ENCODE measurements at regions not wholly inside any gene's neighbourhood (a gene's known extent, or its start where the extent isn't known, plus 50 kb on each side); places are given as distances from the start of the nearest gene placed in this dataset.

- no peak for DNase-seq (ENCODE audit: low spot score)
These were observed 366.4 kb downstream of the ETNK1 start for GRCh38 chr12:22991250-22991844.

- DNase-seq (ENCODE audit: low spot score): no peak
These were observed 368.8 kb downstream of the ETNK1 start for GRCh38 chr12:22993609-22994315.

DNA sequence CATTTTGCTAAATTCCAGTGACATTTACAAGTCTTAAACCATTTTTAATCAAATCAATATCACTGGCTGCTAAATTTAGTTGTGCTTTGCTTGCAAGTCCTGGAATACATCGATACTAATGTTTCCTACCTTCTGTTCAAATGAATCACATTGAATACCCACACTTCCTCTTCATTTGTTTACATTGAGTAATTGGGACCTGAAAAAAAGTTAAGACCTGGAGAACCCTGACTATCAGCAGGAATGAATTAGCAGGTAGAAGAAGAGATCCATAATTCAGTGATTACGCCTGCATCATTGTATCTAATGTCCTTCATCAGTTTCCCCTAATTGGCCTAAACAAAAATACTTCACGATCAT lies 369.3 kb downstream of the ETNK1 start:
- DNase-seq (ENCODE audit: low spot score): no peak

DNA sequence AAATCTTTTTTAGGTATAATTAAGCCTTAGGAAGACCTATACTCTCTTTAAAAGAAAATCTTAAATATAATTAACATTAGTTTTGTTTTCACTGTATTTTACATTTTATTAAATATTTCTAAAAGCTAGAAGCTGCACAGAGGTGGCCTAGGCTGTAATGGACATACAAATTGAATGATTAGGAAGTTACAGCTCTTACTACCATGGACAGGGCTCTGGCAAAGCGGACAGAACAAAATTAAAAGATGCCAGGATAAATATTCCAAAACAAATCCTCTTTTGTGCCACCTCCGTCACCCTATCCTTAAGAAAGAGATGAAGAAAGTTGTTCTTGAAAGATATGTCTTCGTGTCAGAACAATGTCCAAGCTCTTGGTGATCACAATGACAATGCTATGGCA lies 376.5 kb downstream of the ETNK1 start:
- no peak for DNase-seq (ENCODE audit: low spot score)

DNA sequence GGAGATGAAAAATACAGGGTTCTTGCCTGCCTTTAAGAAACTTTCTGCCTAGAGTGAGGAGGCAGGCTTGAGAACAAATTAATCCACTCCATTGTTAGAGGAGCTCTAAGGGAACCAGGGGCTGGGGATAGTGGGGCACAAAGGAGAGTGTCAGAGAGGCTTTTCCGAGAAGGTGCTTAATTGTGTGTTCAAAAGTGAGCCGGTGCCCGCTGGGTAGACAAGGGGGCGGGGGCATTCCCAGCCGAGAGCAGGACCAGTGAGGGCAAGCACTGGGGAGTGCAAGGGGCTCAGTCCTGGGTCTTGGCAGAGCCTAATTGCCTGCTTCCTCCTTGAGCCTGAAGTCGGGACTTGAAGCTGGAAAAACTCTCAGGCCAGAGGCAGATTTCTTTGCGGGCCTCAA lies 377.4 kb downstream of the ETNK1 start:
- no peak for DNase-seq (ENCODE audit: low spot score)

DNA sequence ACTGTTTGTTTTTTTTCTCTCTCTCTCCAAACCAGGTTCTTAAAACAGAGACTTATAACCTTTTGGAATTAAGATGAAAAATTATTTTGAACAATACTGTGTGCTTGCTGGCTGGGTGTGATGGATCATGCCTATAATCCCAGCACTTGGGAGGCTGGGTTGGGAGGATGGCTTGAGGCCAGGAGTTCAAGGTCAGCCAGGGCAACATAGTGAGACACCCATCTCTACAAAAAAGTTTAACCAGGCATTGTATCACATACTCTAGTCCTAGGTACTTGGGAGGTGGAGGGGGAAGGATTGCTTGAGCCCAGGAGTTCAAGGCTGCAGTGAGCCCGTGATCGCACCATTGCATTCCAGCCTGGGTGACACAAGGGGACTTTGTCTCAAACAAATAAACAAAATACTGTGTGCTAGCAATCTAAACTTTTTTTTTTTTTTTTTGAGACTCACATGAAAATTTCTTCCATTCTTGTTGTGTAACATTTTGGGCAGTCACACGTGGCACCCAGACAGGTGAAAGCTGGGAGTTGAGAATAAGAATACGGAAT lies 379.6 kb downstream of the ETNK1 start:
- no peak for DNase-seq (ENCODE audit: low spot score)

DNA sequence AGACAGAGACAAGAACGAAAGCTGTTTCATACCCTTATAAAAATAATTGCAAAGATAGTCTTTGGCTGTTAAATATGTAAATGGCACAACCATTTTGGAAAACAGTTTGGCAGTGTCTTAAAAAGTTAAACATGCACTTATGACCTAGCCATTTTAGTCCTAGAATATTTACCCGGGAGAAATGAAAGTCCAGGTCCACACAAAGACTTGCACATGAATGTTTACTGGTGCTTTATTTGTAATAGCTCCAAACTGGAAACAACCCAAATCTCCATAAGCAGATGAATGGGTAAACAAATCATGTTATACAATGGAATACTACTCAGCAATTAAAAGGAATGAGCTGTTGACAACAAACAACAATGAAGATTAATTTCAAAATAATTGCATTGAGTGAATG lies 380.4 kb downstream of the ETNK1 start:
- DNase-seq (ENCODE audit: low spot score): no peak

GRCh38 chr12:23006413-23006812 lies 381.4 kb downstream of the ETNK1 start:
- no peak for DNase-seq (ENCODE audit: low spot score)

GRCh38 chr12:23008623-23009022 lies 383.7 kb downstream of the ETNK1 start:
- DNase-seq (ENCODE audit: low spot score): no peak

GRCh38 chr12:23014749-23015148 lies 389.8 kb downstream of the ETNK1 start:
- no peak for DNase-seq (ENCODE audit: low spot score)

DNA sequence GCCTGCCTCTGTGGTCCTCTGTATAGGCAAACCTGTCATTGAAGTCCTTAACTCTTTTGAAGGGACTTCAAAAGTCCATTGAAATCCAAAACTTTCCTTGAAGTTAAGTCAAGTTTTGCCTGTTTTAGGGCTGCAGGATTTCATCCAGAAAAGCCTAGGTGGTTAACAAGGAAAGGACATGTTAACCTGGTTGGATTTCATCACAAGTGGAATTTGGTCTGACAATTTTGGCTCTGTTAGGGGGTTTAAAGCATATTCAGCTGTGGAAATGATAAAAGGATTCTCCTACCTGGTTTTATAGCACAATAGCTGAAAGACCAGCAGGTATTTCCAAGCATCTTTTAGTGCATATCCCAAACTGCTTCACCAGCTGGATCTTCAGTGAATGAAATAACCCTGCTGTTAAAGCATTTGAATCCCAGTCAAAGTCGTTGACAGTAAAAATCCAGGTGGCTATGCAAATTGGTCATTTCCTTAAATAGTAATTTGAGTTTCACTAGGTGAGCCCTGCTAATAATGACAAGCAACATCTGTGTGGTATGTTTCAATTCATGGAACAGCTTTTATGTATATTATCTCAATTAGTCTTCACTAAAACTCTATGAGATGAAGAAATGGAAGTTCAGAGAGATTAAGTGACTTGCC lies 400.5 kb downstream of the ETNK1 start:
- no peak for DNase-seq (ENCODE audit: low spot score)

DNA sequence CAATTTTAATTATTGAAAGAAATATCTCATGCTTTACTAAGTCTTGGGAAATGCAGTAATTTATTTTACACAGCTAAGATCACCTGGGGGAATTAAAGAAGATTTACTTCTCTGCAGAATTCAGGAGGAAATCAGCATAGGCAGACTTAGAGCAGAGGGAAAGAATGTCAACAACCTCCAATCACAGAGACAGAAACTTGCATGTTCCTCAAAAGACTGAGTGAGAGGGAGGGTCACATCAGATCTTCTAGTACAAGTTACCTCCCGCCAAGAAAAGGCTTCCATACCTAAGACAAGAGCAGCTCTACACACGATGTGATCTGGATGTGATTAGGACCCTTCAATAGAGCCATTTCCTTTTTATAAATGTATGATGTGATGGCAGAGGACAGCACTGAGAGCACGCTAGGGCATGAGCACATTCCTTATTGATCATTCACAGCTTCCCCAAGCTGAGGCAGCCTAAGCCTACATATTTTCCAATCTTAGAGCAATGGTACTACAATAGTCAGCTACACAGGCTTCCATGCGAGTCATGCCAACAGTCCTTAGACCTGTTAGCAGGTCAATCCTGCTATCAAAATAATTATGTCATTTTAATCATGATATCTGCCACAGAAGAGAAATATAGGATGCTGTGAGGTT lies 403.3 kb downstream of the ETNK1 start:
- DNase-seq (ENCODE audit: low spot score): no peak

GRCh38 chr12:23029185-23029584 lies 404.2 kb downstream of the ETNK1 start:
- DNase-seq (ENCODE audit: low spot score): no peak

GRCh38 chr12:23039834-23040233 lies 414.9 kb downstream of the ETNK1 start:
- no peak for DNase-seq (ENCODE audit: low spot score)

- no peak for DNase-seq (ENCODE audit: low spot score)
These were observed 416.8 kb downstream of the ETNK1 start for GRCh38 chr12:23041774-23042173.

GRCh38 chr12:23043646-23044045 lies 418.7 kb downstream of the ETNK1 start:
- DNase-seq (ENCODE audit: low spot score): no peak

DNA sequence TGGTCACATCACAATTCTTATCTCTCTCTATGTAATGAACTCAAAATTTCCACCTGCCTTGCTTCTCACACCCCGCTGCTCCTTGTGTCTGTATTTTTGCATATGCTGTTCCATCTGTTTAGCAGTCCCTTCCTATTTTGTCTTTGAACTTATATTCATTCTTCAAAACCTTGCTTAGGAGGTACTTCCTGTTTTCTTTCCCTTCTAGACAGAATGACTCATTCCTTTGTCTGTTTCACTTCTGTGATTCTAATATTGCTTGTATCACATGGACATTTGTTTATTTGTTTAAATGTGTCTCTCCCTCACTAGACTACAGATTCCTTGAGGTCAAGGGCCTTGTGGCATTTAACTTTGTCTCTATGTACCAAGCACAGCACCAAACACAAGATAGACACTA lies 424.2 kb downstream of the ETNK1 start:
- DNase-seq (ENCODE audit: low spot score): no peak

DNA sequence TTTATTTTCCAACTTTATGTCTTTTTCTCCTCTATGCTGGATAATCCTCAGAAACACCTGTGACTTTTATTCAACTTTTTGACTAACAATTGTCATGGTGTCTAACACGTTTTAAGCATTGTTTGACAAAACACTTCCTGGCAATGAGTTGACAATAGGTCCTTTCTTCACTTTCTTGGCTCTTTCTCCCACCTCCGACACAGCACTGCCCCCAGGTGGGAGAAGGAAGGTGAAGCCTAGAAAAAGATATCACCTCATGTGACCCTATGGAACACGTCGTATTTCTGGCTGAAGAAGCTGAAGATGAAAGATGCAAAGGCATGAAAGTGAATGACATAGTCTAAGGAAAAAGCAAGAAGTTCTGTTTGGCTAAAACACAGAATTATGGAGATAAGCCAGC lies 430.0 kb downstream of the ETNK1 start:
- DNase-seq (ENCODE audit: low spot score): no peak

- DNase-seq (ENCODE audit: low spot score): no peak
These were observed 432.6 kb downstream of the ETNK1 start for GRCh38 chr12:23057571-23057970.

- no peak for DNase-seq (ENCODE audit: low spot score)
These were observed 435.2 kb downstream of the ETNK1 start for GRCh38 chr12:23060161-23060560.

DNA sequence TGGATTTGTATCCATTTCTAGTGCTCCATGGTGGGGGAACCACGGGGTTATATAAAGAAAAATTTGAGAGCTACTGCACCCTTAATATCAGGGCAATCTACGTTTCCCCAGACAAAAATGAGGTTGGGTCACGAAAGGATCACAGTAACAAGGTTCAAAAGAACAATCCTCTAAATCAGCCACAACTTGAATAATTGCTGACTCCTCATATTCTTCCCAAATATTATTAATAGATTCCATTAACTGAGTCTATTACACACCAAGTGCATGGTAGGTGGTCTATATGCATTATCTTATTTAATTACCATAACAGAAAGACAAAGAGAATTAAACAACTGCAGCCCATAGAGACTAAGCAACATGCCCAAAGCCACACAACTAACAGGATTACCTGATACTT lies 438.2 kb downstream of the ETNK1 start:
- no peak for DNase-seq (ENCODE audit: low spot score)

GRCh38 chr12:23066095-23066494 lies 441.1 kb downstream of the ETNK1 start:
- no peak for DNase-seq (ENCODE audit: low spot score)

DNA sequence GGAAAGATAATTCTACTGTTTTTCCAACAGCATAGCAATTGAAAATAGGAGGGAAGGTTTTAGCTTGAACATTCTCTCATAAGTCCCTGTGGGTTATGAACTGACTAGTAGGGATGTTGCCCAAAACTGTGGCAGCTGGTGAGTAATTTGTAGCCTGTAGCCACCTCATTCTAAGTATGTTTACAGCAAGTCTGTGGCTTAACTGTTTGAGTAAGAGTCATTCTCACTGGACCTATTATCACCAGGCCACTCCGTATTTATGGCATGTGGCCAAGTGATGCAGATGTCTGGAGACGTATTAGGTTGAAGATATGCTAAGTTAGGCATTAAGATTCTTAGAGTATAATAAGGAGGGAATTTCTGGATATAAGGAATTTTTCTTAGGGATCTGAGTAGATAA lies 458.3 kb downstream of the ETNK1 start:
- DNase-seq (ENCODE audit: low spot score): no peak

Measured in HuH-7.5 (cell line).